NCI-H748 (cell line): ENCODE measurements at regions not wholly inside any gene's neighbourhood (a gene's known extent, or its start where the extent isn't known, plus 50 kb on each side); places are given as distances from the start of the nearest gene placed in this dataset.
A peak's percentile ranks its signal among the peaks of the same experiment; 100 is the strongest.
"Not testable (repeated sequence)": the region's sequence is repeated elsewhere in the genome, so short reads cannot be mapped to it uniquely, and the experiment has no call there.

ENCODE experiments used
- DNase-seq: peaks from one replicate; lab custom pipeline; 2025; ENCODE audit not compliant: unreplicated experiment; lab: John Stamatoyannopoulos, UW

GRCh38 chr5:87034557-87034956 is 233.1 kb upstream of the RASA1 start:
- DNase-seq: no peak

GRCh38 chr5:87042554-87042953 is 225.1 kb upstream of the RASA1 start:
- no peak for DNase-seq

- DNase-seq: no peak
Measured at GRCh38 chr5:87048156-87048555, 219.5 kb upstream of the RASA1 start.

DNA sequence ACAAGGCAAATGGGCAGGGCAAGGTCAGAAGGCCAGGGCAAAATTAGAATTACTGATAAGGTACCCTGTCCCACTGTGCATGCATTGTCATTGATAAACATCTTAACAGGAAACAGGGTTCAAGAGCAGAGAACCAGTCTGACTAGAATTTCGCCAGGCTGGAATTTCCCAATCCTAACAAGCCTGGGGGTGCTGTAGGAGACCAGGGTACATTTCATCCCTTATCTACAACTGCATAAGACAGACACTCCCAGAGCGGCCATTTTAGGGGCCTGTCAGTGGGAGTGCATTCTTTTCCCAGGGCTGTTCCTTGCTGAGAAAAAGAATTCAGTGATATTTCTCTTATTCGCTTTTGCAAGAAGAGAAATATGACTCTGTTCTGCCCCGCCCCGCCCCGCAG is 218.7 kb upstream of the RASA1 start:
- not testable (repeated sequence) for DNase-seq

DNA sequence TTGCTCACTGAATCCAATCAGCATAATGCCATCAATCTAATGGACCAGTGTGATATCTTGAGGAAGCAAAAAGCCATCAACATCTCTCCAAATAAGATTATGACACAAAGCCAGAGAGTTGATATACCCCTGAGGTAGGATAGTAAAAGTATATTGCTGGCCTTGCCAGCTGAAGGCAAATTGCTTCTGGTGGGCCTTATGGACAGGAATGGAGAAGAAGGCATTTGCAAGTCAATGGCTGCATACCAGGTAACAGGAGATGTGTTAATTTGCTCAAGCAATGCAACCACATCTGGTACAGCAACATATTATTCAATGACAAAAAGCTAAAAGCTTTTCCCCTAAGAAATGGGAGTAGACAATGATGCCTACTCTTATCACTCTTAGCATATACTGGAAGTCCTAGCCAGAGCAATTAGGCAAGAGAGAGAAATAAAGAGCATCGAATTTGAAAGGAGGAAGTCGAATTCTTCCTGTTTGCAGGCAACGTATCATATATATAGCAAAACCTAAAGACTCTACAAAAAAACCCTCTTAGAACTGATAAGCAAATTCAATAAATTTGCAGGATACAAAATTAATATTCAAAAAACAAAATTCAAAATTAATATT is 216.1 kb upstream of the RASA1 start:
- DNase-seq: no peak

- no peak for DNase-seq
Measured at GRCh38 chr5:87053146-87053545, 214.5 kb upstream of the RASA1 start.

- DNase-seq: no peak
Measured at GRCh38 chr5:87054821-87055220, 212.9 kb upstream of the RASA1 start.

DNA sequence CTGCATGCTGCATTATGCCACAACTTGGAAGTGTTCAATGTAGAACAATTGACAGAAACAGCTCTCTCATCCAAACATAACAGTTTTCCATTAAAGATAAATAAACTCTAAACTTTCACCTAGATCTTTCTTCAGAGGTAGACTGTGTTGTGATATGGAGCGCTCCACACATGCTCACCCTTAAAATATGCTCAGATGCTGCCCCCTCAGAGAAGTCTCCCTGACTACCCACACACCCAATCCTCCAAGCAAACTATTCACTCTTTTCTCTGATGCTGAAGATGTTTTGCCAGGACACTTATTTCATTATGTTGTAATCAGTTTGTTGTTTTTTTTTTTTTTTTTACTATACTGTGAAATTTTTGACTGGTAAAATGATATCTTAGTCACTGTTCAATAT is 206.6 kb upstream of the RASA1 start:
- DNase-seq: no peak

- DNase-seq: no peak
Measured at GRCh38 chr5:87069311-87069710, 198.4 kb upstream of the RASA1 start.

GRCh38 chr5:87069974-87070608 is 197.6 kb upstream of the RASA1 start:
- DNase-seq: peak; percentile 10

- no peak for DNase-seq
Measured at GRCh38 chr5:87074072-87074471, 193.6 kb upstream of the RASA1 start.

DNA sequence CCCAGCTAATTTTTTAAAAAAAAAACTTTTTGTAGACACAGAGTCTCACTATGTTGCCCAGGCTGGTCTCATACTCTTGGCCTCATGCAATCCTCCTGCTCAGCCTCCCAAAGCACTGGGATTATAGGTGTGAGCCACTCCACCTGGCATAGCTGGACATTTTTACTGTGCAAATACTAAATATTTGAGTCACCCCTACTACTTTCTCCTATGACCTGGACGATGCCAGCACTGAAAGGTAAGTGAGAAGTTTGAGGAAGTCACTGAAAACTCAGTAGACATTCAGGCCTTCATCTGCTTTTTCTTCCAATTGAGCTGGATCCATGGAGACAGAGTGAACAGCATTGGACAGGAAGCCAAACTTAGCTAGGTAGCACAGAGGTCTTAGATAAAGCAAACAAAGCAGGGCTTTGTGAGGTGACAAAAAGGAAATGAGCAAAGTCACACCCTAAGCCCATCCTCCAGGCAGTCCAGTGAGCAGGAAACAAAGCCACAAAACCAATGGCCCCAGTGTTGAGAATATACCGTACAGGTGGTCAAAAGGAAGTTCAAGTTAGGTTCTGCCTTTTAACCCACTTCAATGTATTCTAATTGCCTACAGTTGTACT is 192.6 kb upstream of the RASA1 start:
- DNase-seq: peak; percentile 55

GRCh38 chr5:87076411-87076810 is 191.3 kb upstream of the RASA1 start:
- no peak for DNase-seq

DNA sequence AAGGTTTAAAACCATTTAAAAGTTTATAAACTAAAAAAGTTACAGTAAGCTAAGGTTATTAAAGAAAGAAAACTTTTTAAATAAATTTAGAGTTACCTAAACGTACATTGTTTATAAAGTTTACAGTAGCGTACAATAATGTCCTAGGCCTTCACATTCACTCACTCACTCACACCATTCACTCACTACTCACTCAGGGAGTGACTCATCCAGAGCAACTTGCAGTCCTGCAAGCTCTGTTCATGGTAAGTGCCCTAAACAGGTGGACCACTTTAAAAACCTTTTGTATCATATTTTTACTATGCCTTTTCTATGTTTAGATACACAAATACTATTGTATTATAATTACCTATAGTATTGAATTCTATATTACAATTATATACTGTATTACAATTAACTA is 190.8 kb upstream of the RASA1 start:
- no peak for DNase-seq

GRCh38 chr5:87079219-87079618 is 188.5 kb upstream of the RASA1 start:
- no peak for DNase-seq

GRCh38 chr5:87081016-87081415 is 186.7 kb upstream of the RASA1 start:
- no peak for DNase-seq

- no peak for DNase-seq
Measured at GRCh38 chr5:87081511-87082372, 185.9 kb upstream of the RASA1 start.

- no peak for DNase-seq
Measured at GRCh38 chr5:87094347-87094746, 173.3 kb upstream of the RASA1 start.

- DNase-seq: no peak
Measured at GRCh38 chr5:87094833-87095232, 172.8 kb upstream of the RASA1 start.

GRCh38 chr5:87095787-87096186 is 171.9 kb upstream of the RASA1 start:
- no peak for DNase-seq

GRCh38 chr5:87097664-87098063 is 170.0 kb upstream of the RASA1 start:
- no peak for DNase-seq
